Lower leg skin (tissue), 3 donors: ENCODE measurements at regions not wholly inside any gene's neighbourhood (a gene's known extent, or its start where the extent isn't known, plus 50 kb on each side); places are given as distances from the start of the nearest gene placed in this dataset.

Experiments
- CTCF ChIP-seq, 3 donors: fragments of 450-650 bp; IDR thresholded peaks; one replicate each; pipeline ENCODE4 v1.5.1; 2016; ENCODE audit warnings: antibody characterized with exemption in 3 of 3, mild to moderate bottlenecking in 3 of 3, moderate library complexity in 2 of 3
- POLR2A ChIP-seq, 2 donors: fragments of 450-650 bp; IDR thresholded peaks; one replicate each; pipeline ENCODE4 v1.6.1; 2016 to 2017; ENCODE audit warnings: antibody characterized with exemption in 2 of 2, mild to moderate bottlenecking in 1 of 2, moderate library complexity in 1 of 2

- TF ChIP-seq CTCF (IDR thresholded peaks at IDR 0.05) (no peak), POLR2A (IDR thresholded peaks at IDR 0.05) (no peak)
These were observed 481.4 kb downstream of the SUCLA2 start for GRCh38 chr13:47519626-47520025.
